Adrenal gland (tissue), 5 donors: ENCODE measurements at regions not wholly inside any gene's neighbourhood (a gene's known extent, or its start where the extent isn't known, plus 50 kb on each side); places are given as distances from the start of the nearest gene placed in this dataset.

Experiments
- CTCF ChIP-seq, 6 experiments: fragments of 450-650 bp in 4 of 6; fragments of 200-600 bp in 2 of 6; sonication (generic) in 1 of 6; IDR thresholded peaks; 1 replicate in 5 of 6; 2 replicates in 1 of 6; pipeline versions ENCODE4 v1.5.1 to v1.8.0; 2016 to 2021; ENCODE audit warnings: antibody characterized with exemption in 6 of 6, mild to moderate bottlenecking in 2 of 6, moderate library complexity in 1 of 6
- POLR2A ChIP-seq, 2 donors: fragments of 450-650 bp; IDR thresholded peaks; one replicate each; pipeline ENCODE4 v1.6.1; 2017; ENCODE audit warnings: antibody characterized with exemption in 2 of 2, mild to moderate bottlenecking in 2 of 2, moderate library complexity in 1 of 2
- donor health status: DM: no; HTN: no; CAD: no.

DNA sequence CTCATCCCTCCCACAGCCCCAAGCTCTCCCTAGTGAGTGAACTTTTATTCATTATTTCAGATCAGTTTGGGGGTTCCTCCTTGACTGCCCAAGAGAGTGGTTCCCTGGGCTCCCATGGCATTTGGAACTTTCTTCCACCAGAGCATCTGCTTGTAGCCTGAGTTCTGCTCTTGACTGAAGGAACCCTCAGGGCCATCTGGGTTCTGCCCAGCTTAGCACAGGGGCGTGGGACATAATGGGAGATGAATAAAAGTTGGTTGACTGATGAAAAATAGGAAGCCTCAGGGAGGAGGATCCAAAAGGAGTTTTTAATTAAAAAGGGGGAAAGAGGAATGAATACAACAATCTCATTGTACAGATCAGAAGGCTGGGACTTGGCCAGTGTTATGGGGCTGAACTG is 73.4 kb downstream of the CYTL1 start:
- TF ChIP-seq POLR2A (IDR thresholded peaks at IDR 0.05) (no peak), CTCF (IDR thresholded peaks at IDR 0.05) (no peak)
